Skeletal muscle satellite cell (primary cell): ENCODE measurements at regions not wholly inside any gene's neighbourhood (a gene's known extent, or its start where the extent isn't known, plus 50 kb on each side); places are given as distances from the start of the nearest gene placed in this dataset.
"Not testable (repeated sequence)": the region's sequence is repeated elsewhere in the genome, so short reads cannot be mapped to it uniquely, and the experiment has no call there.

Source experiments
- H3K27me3 ChIP-seq: 2 replicates; pipeline ENCODE4 v1.7.0; 2013; ENCODE audit warnings: low read length; ENCODE audit not compliant: control insufficient read depth, insufficient read depth
- H3K36me3 ChIP-seq: 2 replicates; pipeline ENCODE4 v1.7.0; 2013; ENCODE audit warnings: mild to moderate bottlenecking, control low read depth, low read length; ENCODE audit not compliant: insufficient read depth
- H3K4me1 ChIP-seq: 2 replicates; pipeline ENCODE4 v1.7.0; 2013; ENCODE audit warnings: low read length; ENCODE audit not compliant: control insufficient read depth, insufficient read depth
- H3K4me2 ChIP-seq: 2 replicates; pipeline ENCODE4 v1.7.0; 2013; ENCODE audit warnings: mild to moderate bottlenecking, low read length
- H3K4me3 ChIP-seq: 2 replicates; pipeline ENCODE4 v1.7.0; 2013; ENCODE audit warnings: low read length
- H3K9ac ChIP-seq: 2 replicates; pipeline ENCODE4 v1.7.0; 2013; ENCODE audit warnings: mild to moderate bottlenecking, low read depth, low read length, moderate library complexity
- H3K9me3 ChIP-seq: replicated peaks from 2 replicates; pipeline ENCODE4 v1.7.0; 2013; ENCODE audit warnings: mild to moderate bottlenecking, control low read depth, low read length

DNA sequence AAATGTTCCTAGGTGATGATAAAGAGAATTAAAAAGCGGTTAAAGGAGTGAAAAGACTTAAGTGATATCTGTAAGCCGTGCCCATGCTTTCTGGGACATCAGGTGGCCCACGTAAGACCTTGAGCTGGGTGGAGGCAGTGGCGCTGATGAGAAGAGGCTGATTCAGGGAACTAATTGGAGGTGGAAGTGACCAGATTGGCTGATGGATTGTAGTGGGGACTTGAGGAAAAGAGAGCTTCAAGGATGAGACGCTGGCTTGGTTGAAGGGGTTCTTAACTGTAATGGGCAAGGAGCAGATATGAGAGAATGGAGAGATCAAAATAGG, 69.1 kb upstream of the EP300 start:
- Histone ChIP-seq H3K36me3 (no peaks in the 10 kb centered on the region), H3K9ac (no peak overlapping the region), H3K27me3 (no peaks in the 10 kb centered on the region), H3K9me3 (no peaks in the 10 kb centered on the region), H3K4me3 (no peak overlapping the region), H3K4me1 (peaks cover 21% of the 10 kb centered on the region), H3K4me2 (no peak overlapping the region)

- Histone ChIP-seq H3K9me3 (no peaks in the 10 kb centered on the region), H3K4me1 (peaks cover 20% of the 10 kb centered on the region), H3K27me3 (no peaks in the 10 kb centered on the region), H3K4me2 (peak overlapping the region; percentile 56), H3K4me3 (peak overlapping the region; percentile 11), H3K36me3 (no peaks in the 10 kb centered on the region), H3K9ac (no peak overlapping the region)
Observed at GRCh38 chr22:41028841-41029240, 63.6 kb upstream of the EP300 start.

DNA sequence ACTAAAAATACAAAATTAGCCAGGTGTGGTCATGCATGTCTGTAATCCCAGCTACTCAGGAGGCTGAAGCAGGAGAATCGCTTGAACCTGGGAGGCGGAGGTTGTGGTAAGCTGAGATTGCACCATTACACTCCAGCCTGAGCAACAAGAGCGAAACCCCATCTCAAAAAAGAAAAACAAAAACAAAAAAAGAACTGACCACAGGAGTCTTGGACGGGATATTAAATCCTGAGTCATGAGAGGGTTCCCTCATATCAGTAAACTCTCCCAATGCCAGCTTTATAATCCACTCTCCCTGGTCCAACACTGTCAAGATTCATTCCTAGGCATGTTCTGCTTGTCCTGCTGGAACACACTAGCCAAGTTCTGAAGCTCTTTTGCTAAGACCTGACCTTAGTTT, 61.5 kb upstream of the EP300 start:
- Histone ChIP-seq H3K36me3 (no peaks in the 10 kb centered on the region), H3K9me3 (no peaks in the 10 kb centered on the region), H3K27me3 (peaks cover 7% of the 10 kb centered on the region), H3K9ac (no peak overlapping the region), H3K4me1 (peaks cover 20% of the 10 kb centered on the region), H3K4me3 (no peak overlapping the region), H3K4me2 (peak overlapping the region; percentile 2)

DNA sequence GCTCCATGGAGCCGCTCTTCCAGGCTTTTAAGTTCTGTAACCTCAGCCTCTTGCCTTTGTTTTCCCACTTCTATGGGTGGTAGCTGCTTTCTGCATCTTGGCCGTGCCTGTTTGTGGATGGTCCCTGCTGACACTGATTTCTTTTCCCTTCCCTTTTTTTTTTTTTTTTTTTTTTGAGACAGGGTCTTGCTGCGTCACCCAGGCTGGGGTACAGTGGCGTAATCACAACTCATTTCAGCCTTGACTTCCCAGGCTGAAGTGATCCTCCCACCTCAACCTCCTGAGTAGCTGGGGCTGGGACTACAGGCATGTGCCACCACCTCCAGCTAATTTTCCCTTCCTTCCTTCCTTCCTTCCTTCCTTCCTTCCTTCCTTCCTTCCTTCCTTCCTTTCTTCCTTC, 57.7 kb upstream of the EP300 start:
- no peak overlapping the region for H3K9ac ChIP-seq

DNA sequence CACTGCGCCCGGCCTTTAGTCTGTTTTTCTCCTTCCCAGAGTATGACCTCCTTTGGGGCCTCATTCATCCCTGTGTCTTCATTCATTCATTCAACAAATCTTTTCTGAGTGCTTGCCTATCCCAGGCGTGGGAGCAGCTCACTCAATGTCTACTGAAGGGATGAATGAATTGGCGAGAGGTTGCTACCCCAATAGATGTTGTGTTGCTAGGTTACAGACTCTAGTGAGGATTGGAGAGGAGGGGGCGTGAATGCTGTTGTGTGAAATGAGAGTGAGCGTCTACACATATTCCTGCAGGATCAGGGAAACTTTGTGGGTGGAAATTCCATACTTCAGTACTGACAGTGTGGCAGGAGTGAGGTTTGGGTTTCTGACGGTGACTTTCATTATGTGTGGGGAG, 55.5 kb upstream of the EP300 start:
- H3K9me3 ChIP-seq: no peaks in the 10 kb centered on the region
- no peaks in the 10 kb centered on the region for H3K4me1 ChIP-seq
- no peak overlapping the region for H3K9ac ChIP-seq
- no peak overlapping the region for H3K4me2 ChIP-seq
- no peak overlapping the region for H3K4me3 ChIP-seq
- peaks cover 13% of the 10 kb centered on the region for H3K27me3 ChIP-seq
- no peaks in the 10 kb centered on the region for H3K36me3 ChIP-seq

More for the DNA sequence above, 57.7 kb upstream of the EP300 start:
- peaks cover 9% of the 10 kb centered on the region for H3K27me3 ChIP-seq
- peaks cover 4% of the 10 kb centered on the region for H3K4me1 ChIP-seq
- H3K4me3 ChIP-seq: no peak overlapping the region
- no peaks in the 10 kb centered on the region for H3K9me3 ChIP-seq
- H3K4me2 ChIP-seq: no peak overlapping the region
- H3K36me3 ChIP-seq: no peaks in the 10 kb centered on the region

DNA sequence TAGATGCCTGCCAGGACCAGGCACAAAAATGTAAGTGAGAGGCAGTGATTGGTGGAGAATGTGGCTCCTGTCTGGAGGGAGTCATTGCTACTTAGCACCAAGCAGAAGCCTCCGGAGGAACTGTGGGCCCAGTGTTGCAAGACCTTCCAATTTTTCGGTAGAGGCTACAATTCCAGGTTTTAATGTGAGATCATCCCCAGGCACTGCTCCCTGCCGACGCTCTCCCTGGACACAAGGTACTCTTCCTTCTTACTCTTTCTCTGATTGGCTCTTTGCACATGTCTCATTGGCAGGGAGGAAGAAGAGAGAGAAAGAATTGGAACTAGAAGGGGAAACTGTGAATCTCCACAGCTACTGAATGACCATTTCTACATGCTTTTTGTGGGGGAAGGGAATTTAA, 53.7 kb upstream of the EP300 start:
- no peaks in the 10 kb centered on the region for H3K4me1 ChIP-seq
- H3K9ac ChIP-seq: no peak overlapping the region

DNA sequence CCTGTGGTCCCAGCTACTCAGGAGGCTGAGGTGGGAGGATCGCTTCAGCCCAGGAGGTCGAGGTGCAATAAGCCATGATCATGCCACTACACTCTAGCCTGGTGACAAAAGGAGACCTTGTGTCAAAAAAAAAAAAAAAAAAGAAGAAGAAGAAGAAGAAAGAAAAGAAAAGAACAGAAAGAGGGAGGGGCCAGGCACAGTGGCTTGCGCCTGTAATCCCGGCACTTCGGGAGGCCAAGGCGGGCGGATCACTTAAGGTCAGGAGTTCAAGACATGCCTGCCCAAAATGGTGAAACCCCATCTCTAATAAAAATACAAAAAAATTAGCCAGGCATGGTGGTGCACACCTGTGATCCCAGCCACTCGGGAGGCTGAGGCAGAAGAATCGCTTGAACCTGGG, 52.8 kb upstream of the EP300 start:
- H3K4me2 ChIP-seq, H3K4me3 ChIP-seq, H3K4me1 ChIP-seq, H3K9me3 ChIP-seq, H3K27me3 ChIP-seq, H3K36me3 ChIP-seq, H3K9ac ChIP-seq: not testable (repeated sequence)

More for the DNA sequence above, 53.7 kb upstream of the EP300 start:
- Histone ChIP-seq H3K9me3 (no peaks in the 10 kb centered on the region), H3K4me2 (no peak overlapping the region), H3K36me3 (no peaks in the 10 kb centered on the region), H3K27me3 (peaks cover 13% of the 10 kb centered on the region), H3K4me3 (no peak overlapping the region)

DNA sequence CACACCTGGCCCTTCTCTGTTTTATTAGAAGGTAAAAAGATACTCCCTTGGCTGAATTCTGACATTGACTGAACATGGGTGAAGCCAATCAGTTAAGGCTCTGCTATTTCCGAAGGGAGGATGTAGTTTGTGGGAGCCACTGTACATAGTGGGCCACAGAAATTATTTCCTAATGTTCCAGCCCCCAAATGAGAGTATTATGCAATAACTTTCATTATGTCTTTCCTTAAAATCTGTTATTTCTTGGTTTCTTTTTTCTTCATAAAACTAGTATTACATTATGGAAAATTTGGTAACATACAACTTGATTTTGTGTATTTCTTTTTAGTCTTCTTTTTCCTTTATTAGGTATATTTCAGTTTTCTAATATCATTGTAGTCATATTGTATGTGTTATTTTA, 51.9 kb upstream of the EP300 start:
- peaks cover 7% of the 10 kb centered on the region for H3K27me3 ChIP-seq
- no peak overlapping the region for H3K4me2 ChIP-seq
- no peaks in the 10 kb centered on the region for H3K36me3 ChIP-seq
- no peak overlapping the region for H3K9ac ChIP-seq
- H3K9me3 ChIP-seq: no peaks in the 10 kb centered on the region
- H3K4me1 ChIP-seq: no peaks in the 10 kb centered on the region
- H3K4me3 ChIP-seq: no peak overlapping the region

GRCh38 chr22:41041532-41041931, 50.9 kb upstream of the EP300 start:
- Histone ChIP-seq H3K4me1 (no peaks in the 10 kb centered on the region), H3K4me2 (no peak overlapping the region), H3K9ac (no peak overlapping the region), H3K4me3 (no peak overlapping the region), H3K36me3 (no peaks in the 10 kb centered on the region), H3K9me3 (no peaks in the 10 kb centered on the region), H3K27me3 (peaks cover 7% of the 10 kb centered on the region)
